ENCODE measurements at regions not wholly inside any gene's neighbourhood (a gene's known extent, or its start where the extent isn't known, plus 50 kb on each side); places are given as distances from the start of the nearest gene placed in this dataset.
"Not testable (repeated sequence)": the region's sequence is repeated elsewhere in the genome, so short reads cannot be mapped to it uniquely, and the experiment has no call there.

DNA sequence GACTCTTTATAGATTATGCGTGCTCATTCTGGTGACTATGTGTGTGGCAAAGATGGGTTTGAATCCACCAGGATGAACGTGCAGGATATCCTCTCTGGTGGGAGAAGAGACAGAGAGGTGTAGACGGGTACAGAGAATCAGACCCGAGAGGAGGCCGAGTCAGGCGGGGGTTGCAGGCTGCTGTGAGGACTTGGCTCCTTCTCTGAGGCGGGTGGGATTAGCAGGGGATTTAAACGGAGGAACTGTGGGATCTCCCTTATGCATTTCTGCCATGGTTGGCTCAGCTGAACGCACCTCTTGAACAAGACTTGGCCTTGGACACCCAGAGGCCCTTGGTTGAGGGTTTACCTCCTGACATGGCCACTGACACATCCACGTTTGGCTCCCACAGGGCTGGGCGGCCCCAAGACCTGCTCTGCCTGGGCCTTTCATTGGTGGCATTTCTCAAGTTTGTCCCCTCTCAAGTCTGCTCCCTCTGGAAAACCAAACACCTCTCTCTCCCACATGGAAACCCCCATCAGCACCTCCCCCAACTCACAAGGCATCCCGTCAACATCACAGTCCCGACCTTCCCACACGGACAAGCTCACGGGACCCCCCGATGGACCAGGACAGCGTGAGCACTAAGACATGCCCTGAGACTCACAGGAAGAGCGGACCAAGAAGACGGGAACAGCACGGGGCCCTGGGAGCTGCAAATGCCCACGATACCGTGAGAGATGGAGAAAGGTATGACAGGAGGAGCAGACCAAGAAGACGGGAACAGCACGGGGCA lies 158.3 kb downstream of the RTP5 start:
- DNase-seq (ENCODE audit: low spot score): no peak

DNA sequence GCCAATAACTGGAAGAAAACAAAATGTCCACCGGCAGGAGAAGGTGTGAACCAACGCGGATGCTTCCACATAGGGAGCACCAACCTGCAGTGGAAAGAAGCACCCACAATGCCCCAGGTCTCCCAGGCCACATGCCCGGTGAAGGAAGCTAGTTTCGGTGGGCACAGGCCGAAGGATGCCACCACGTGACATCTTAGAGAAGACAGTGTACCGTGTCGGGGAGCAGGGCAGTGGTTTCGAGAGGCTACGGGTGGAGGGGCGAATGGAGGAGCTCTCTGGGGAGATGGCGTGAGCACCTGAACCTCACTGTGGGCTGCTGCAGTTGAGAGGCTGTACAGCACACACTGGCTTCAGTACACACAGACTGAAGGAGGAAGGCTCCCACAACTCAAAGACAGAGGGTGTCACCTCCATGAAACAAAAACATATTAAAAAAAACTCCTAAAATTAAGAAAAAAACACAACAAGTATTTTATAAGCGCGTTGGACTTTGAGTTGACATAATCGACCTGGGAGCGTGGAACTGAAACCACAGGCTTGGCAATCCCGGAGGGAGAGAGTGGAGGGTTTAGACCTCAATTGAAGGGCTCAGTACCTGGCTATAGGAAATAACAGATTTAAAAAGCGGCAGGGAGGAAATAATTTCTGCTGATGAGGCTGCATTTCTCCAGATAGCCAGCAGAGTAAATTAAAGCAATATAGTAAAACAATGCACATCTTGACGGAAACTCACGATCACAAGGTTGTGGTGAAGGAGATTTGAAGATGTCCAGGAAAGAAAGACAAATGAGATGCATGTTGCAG lies 160.1 kb downstream of the RTP5 start:
- no peak for DNase-seq (ENCODE audit: low spot score)

GRCh38 chr2:242030226-242030575 lies 160.7 kb downstream of the RTP5 start:
- no peak for DNase-seq (ENCODE audit: low spot score)

DNA sequence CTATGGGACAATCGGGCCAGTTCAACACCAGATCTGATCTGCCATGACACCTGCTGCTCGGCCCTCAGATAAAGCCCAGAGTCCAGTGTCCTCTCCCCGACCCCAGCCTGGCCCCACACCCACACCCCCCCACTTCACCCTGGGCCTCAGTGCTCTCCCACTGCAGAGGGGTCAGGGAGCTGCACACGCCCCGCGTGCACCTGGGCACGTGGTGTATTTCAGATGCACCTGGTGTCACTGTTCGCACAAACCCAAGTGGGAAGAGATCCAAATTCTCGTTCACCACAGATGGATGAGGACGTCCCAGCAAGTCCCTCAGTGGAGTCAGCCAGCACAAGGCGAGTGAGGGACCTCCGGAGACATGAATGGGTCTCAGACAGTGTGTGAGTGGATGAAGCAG lies 161.3 kb downstream of the RTP5 start:
- no peak for DNase-seq (ENCODE audit: low spot score)

DNA sequence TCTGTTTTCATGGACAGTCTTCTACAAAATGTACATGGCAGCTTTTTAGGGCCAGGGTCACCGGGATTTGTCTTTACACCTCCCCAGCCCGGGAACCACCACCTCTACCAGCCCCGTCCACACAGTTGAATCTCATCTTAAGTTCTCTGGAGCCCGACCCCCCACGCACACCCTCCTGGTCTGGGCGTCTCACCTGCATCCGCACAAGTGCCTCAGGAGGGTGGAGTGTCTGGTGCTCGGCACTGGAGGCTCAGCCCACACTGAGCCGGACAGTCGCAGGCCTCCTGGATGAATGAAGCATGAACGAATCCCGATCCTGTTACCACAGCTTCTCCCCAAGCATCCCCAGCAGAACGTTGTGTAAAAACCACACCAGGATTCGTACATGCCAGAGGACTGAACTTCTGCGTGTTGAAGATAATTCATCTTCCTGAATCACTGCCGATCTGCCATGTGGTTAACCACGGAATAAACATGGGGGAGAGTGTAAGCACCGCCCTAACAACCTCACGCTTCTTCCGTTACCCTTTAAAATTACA lies 162.0 kb downstream of the RTP5 start:
- no peak for DNase-seq (ENCODE audit: low spot score)

GRCh38 chr2:242032780-242033656 lies 163.5 kb downstream of the RTP5 start:
- DNase-seq (ENCODE audit: low spot score): no peak

DNA sequence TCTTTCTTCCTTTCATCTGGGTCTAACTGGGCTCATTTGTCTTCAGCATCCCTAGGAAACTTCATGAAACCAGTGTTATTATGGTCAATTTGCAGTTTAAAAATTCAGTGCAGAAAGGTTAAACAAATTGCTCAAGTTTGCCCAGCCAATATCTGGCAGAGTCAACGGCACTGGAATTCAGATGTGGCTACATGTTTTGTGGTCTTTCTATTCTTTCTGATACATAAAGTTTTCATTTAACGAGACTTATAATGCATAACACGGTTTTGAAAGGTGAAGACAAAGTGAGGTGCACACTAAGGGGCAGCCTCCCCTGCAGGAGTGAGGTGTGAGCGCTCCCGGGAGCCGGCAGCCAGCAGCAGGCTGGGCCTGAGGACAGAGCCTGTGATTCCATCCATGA lies 164.6 kb downstream of the RTP5 start:
- no peak for DNase-seq (ENCODE audit: low spot score)

DNA sequence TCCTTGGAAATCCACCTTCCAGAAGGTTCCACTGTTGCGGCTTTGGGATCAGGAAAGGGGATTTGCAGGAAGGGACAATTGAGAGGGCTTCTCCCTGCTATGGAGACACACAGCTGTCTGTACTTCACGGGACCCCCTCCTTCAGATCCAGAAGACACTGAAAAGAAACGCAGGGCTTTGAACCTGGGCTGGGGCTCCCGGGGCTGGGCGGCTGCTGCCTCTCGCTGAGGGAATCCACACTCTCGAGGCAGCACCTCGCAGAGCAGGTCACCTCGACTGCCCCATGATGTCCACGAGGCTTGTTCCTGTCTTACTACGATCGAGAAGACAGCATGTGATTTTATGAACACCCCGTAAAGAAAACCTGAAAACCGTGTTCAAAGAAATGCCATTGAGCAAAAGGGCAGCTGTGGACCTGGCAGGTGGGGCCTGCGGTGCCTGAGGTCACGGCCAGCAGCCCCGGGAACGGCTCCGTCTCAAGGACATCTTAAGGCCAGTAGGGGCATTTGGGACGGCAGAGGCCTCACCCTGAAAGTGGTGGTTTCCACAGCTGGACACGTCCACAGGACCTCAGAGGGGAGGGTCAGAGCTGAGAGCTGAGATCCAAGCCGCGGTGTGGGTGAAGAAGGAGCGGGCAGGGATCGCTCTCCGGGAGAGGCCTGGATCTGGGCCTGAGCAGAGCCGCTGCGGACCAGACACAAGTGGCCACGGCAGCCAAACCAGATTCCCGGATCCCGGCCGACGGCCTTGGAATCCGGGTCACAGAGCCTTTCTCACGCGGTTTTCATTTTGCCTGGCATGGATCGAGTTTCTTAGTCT lies 165.7 kb downstream of the RTP5 start:
- DNase-seq (ENCODE audit: low spot score): no peak

GRCh38 chr2:242035858-242036652 lies 166.5 kb downstream of the RTP5 start:
- DNase-seq (ENCODE audit: low spot score): no peak

DNA sequence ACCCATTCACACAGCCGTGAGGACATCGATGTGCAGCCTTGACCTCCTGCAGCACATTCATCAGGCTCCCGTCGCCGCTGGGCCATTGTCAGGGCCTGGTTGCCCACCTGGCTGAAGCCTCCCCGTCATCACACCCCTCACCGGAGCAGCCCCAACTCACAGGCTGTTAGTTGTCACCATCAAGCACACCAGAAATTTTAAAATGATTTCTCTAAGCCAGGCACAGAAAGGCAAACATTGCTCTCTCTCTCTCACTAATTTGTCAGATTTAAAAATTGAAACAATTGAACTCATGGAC lies 167.1 kb downstream of the RTP5 start:
- no peak for DNase-seq (ENCODE audit: low spot score)

- DNase-seq (ENCODE audit: low spot score): no peak
These were observed 168.8 kb downstream of the RTP5 start for GRCh38 chr2:242038166-242038927.

- no peak for DNase-seq (ENCODE audit: low spot score)
These were observed 169.4 kb downstream of the RTP5 start for GRCh38 chr2:242038928-242039341.

DNA sequence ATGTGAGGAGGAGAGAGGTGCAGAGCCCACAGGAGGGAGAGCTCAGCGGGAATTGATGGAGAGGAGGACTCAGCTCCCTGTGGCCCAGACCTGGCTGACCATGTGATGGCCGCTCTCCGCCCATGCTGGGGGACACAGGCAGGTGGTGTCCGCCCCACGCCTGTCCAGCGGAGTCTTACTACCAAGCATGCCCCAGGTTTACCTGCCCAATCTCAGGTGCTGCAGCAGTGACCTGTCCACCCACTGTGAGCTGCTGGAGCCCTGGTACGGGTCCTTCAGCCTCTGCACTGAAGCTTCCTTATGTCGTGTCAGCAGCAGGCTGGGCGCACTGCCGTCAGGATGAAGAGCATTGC lies 170.8 kb downstream of the RTP5 start:
- DNase-seq (ENCODE audit: low spot score): no peak

DNA sequence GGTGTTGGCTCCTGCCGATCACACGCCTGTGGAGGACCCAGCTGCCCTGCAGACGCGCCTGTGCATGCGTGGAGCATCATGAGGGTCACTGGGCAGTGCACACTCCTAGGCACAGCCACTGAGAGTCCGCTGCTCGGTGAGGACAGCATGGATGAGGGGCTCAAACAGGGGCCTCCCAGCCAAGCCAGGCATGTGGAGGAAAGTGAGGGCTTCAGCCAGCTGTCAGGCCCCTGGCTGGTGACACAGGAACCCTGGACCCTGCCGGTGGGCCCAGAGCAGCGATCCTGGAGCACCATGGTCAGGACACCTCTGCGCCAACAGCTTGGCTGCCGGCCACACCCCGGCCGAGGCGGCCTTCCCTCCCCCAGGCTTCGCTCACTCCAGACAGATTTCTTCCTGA lies 171.2 kb downstream of the RTP5 start:
- DNase-seq (ENCODE audit: low spot score): no peak

DNA sequence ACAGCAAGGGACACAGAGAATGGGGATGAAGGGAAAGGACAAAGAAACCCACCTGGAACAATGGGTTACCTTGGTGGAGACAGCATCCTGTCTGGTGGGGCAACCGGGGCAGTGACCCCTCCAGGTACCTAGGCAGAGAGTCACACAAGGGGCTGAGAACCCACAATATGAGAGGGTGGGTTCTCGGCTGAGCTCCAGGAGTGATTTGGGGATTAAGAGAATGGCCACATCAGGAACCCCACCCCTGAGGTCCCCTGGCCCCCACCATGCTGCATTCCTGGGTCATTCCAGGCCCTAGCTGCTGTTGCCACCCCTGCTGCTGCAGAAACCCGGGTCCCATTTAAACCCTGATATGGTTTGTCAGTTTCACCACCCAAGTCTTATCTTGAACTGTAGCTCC lies 172.3 kb downstream of the RTP5 start:
- no peak for DNase-seq (ENCODE audit: low spot score)

- no peak for DNase-seq (ENCODE audit: low spot score)
These were observed 174.2 kb downstream of the RTP5 start for GRCh38 chr2:242043538-242044312.

- DNase-seq (ENCODE audit: low spot score): no peak
These were observed 174.7 kb downstream of the RTP5 start for GRCh38 chr2:242044313-242044590.

DNA sequence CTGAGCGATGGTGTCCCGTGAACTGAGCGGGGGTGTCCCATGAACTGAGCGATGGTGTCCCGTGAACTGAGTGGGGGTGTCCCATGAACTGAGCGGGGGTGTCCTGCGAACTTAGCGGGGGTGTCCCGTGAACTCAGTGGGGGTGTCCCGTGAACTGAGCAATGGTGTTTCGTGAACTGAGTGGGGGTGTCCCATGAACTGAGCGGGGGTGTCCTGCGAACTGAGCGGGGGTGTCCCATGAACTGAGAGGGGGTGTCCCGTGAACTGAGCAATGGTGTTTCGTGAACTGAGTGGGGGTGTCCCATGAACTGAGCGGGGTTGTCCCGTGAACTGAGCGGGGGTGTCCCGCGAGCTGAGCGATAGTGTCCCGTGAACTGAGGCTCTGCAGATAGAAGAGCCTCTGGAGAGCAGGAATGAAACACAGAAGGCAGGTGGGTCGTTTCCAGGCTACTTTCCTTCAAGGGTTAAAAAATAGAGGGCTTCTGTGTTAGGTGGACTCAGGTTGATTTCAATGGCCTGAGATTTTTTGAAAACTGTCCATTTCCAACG lies 176.1 kb downstream of the RTP5 start:
- DNase-seq (ENCODE audit: low spot score): not testable (repeated sequence)

- no peak for DNase-seq (ENCODE audit: low spot score)
These were observed 176.8 kb downstream of the RTP5 start for GRCh38 chr2:242046206-242046826.
